ENCODE measurements at regions not wholly inside any gene's neighbourhood (a gene's known extent, or its start where the extent isn't known, plus 50 kb on each side); places are given as distances from the start of the nearest gene placed in this dataset.

GRCh38 chr9:80811003-80811402 is 878.3 kb downstream of the TLE1 start:
- Mint-ChIP-seq H3K36me3 (ENCODE audit: insufficient read depth, unreplicated experiment) (no peaks in the 10 kb centered on the region), H3K27me3 (ENCODE audit: insufficient read depth, unreplicated experiment) (no peaks in the 10 kb centered on the region), H3K27ac (ENCODE audit: low read depth, unreplicated experiment) (no peak overlapping the region), H3K4me3 (ENCODE audit: unreplicated experiment) (no peak overlapping the region), H3K9me3 (ENCODE audit: unreplicated experiment) (no peaks in the 10 kb centered on the region), H3K4me1 (ENCODE audit: insufficient read depth, unreplicated experiment) (no peaks in the 10 kb centered on the region)
- no TSS peak for BruUV-seq (replicated peaks)
- DNase-seq (ENCODE audit: unreplicated experiment), result peak; percentile 36
- TF ChIP-seq CTCF (IDR thresholded peaks at IDR 0.05; ENCODE audit: unreplicated experiment), result no peak
- POLR2A ChIA-PET, result no interaction called here
- CTCF ChIA-PET, result no interaction called here
- intact Hi-C loops (cut with micrococcal nuclease), result no loop called here

GRCh38 chr9:80806671-80807070 is 882.7 kb downstream of the TLE1 start:
- TF ChIP-seq CTCF (IDR thresholded peaks at IDR 0.05; ENCODE audit: unreplicated experiment), result no peak
- ChIA-PET POLR2A (interaction anchor here (0.6 kb wide), 1 partner anchor 8 kb away, joined by 3 read pairs; no protein-coding TSS in a partner anchor), CTCF (interaction anchor here (0.7 kb wide), 1 partner anchor 529 kb away, joined by 3 read pairs; no protein-coding TSS in a partner anchor)
- Mint-ChIP-seq H3K4me3 (ENCODE audit: unreplicated experiment) (no peak overlapping the region), H3K9me3 (ENCODE audit: unreplicated experiment) (no peaks in the 10 kb centered on the region), H3K4me1 (ENCODE audit: insufficient read depth, unreplicated experiment) (no peaks in the 10 kb centered on the region), H3K36me3 (ENCODE audit: insufficient read depth, unreplicated experiment) (no peaks in the 10 kb centered on the region), H3K27me3 (ENCODE audit: insufficient read depth, unreplicated experiment) (no peaks in the 10 kb centered on the region), H3K27ac (ENCODE audit: low read depth, unreplicated experiment) (no peak overlapping the region)
- intact Hi-C loops (cut with micrococcal nuclease), result no loop called here
- BruUV-seq (replicated peaks), result no TSS peak
- no peak for DNase-seq (ENCODE audit: unreplicated experiment)

- no peaks in the 10 kb centered on the region for H3K4me1 Mint-ChIP-seq (ENCODE audit: insufficient read depth, unreplicated experiment)
- CTCF ChIA-PET, result interaction anchor here (0.6 kb wide), 2 partner anchors 106 to 196 kb away, joined by 3 read pairs; no protein-coding TSS in a partner anchor
- H3K36me3 Mint-ChIP-seq (ENCODE audit: insufficient read depth, unreplicated experiment), result no peaks in the 10 kb centered on the region
- H3K4me3 Mint-ChIP-seq (ENCODE audit: unreplicated experiment), result no peak overlapping the region
- H3K27ac Mint-ChIP-seq (ENCODE audit: low read depth, unreplicated experiment), result no peak overlapping the region
- intact Hi-C loops (cut with micrococcal nuclease), result no loop called here
- no peak for DNase-seq (ENCODE audit: unreplicated experiment)
- no peak for TF ChIP-seq CTCF (IDR thresholded peaks at IDR 0.05; ENCODE audit: unreplicated experiment)
- no TSS peak for BruUV-seq (replicated peaks)
- peaks cover 8% of the 10 kb centered on the region for H3K9me3 Mint-ChIP-seq (ENCODE audit: unreplicated experiment)
- POLR2A ChIA-PET, result no interaction called here
- no peaks in the 10 kb centered on the region for H3K27me3 Mint-ChIP-seq (ENCODE audit: insufficient read depth, unreplicated experiment)
These were observed 884.5 kb downstream of the TLE1 start for GRCh38 chr9:80804873-80805272.

- POLR2A ChIA-PET, result no interaction called here
- no peaks in the 10 kb centered on the region for H3K27me3 Mint-ChIP-seq (ENCODE audit: insufficient read depth, unreplicated experiment)
- BruUV-seq (replicated peaks), result no TSS peak
- H3K4me3 Mint-ChIP-seq (ENCODE audit: unreplicated experiment), result no peak overlapping the region
- H3K36me3 Mint-ChIP-seq (ENCODE audit: insufficient read depth, unreplicated experiment), result no peaks in the 10 kb centered on the region
- no peak overlapping the region for H3K27ac Mint-ChIP-seq (ENCODE audit: low read depth, unreplicated experiment)
- CTCF ChIA-PET, result interaction anchor here (0.6 kb wide), 1 partner anchor 428 kb away, joined by 3 read pairs; no protein-coding TSS in a partner anchor
- intact Hi-C loops (cut with micrococcal nuclease), result no loop called here
- no peak for DNase-seq (ENCODE audit: unreplicated experiment)
- H3K4me1 Mint-ChIP-seq (ENCODE audit: insufficient read depth, unreplicated experiment), result no peaks in the 10 kb centered on the region
- peaks cover 8% of the 10 kb centered on the region for H3K9me3 Mint-ChIP-seq (ENCODE audit: unreplicated experiment)
- no peak for TF ChIP-seq CTCF (IDR thresholded peaks at IDR 0.05; ENCODE audit: unreplicated experiment)
These were observed 891.3 kb downstream of the TLE1 start for GRCh38 chr9:80797831-80798688.

Measured in MCF 10A (cell line).